ENCODE measurements at regions not wholly inside any gene's neighbourhood (a gene's known extent, or its start where the extent isn't known, plus 50 kb on each side); places are given as distances from the start of the nearest gene placed in this dataset.

DNA sequence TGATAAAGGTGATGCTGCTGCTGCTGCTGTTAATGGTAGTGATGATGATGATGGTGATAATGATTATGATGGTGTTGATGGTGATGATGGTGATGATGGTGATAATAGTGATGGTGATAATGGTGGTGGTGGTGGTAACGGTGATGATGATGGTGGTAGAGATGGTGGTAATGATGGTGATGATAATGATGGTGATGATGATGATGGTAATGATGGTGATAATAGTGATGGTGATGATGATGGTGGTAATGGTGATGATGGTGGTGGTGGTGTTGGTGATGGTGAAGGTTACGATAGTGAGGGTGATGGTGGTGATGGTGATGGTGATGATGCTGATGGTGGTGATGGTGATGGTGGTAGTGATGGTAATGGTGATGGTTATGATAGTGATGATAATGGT, 132.3 kb downstream of the TFAP2C start:
- Histone ChIP-seq H4K20me1 (ENCODE audit: control insufficient read depth, insufficient read depth, insufficient read length) (no peaks in the 10 kb centered on the region), H3K23me2 (ENCODE audit: insufficient read length, low read depth, low read length, poor library complexity, severe bottlenecking) (no peaks in the 10 kb centered on the region), H3K4me1 (ENCODE audit: insufficient read depth, low read length) (no peaks in the 10 kb centered on the region), H3T11ph (ENCODE audit: low read length) (no peak overlapping the region), H3K18ac (ENCODE audit: insufficient read length, low read depth, low read length) (no peak overlapping the region), H2BK15ac (ENCODE audit: low read depth, low read length) (no peak overlapping the region), H2AK5ac (ENCODE audit: insufficient read length, low read length) (no peak overlapping the region), H3K23ac (ENCODE audit: insufficient read length, low read depth, low read length) (no peak overlapping the region), H3K27me3 (ENCODE audit: insufficient read depth, low read length) (no peaks in the 10 kb centered on the region), H2BK20ac (ENCODE audit: low read depth, low read length, poor library complexity, severe bottlenecking) (no peak overlapping the region), H3K4me2 (ENCODE audit: insufficient read depth, insufficient read length, low read length) (no peak overlapping the region), H2BK5ac (ENCODE audit: insufficient read length, low read length) (no peak overlapping the region), H2BK12ac (ENCODE audit: insufficient read length, low read depth, low read length) (no peak overlapping the region), H3K9ac (ENCODE audit: extremely low read depth, insufficient read length, low read length) (no peak overlapping the region), H4K91ac (ENCODE audit: insufficient read length, low read depth, low read length) (no peak overlapping the region), H4K8ac (replicated peaks; ENCODE audit: insufficient read length, low read depth, low read length) (no peak overlapping the region), H3K56ac (ENCODE audit: insufficient read length, low read depth, low read length) (no peak overlapping the region), H3K4ac (ENCODE audit: low read depth, low read length) (no peak overlapping the region), H3K27ac (ENCODE audit: insufficient read length, low read depth, low read length) (no peak overlapping the region), H3K14ac (ENCODE audit: insufficient read depth, low read length) (no peak overlapping the region), H2AFZ (ENCODE audit: low read length) (no peak overlapping the region), H2BK120ac (ENCODE audit: low read depth, low read length, poor library complexity, severe bottlenecking) (no peak overlapping the region), H3K79me1 (ENCODE audit: insufficient read depth, low read depth, low read length, poor library complexity, severe bottlenecking) (no peaks in the 10 kb centered on the region), H3K79me2 (ENCODE audit: insufficient read depth, low read length) (no peaks in the 10 kb centered on the region), H4K5ac (ENCODE audit: insufficient read length, low read depth, low read length) (no peak overlapping the region), H3K9me3 (ENCODE audit: control insufficient read depth, low read depth, low read length) (no peaks in the 10 kb centered on the region)
- 93% methylated on average over 2 of the region's 2 CpGs for WGBS (ENCODE audit: extremely low coverage, insufficient read length, low lambda C conversion rate)
- peaks cover 15% of the 10 kb centered on the region for H3K27me3 Mint-ChIP-seq (ENCODE audit: low read depth)
- H3K27ac Mint-ChIP-seq = no peak overlapping the region
- peaks cover 7 to 13% of the 10 kb centered on the region in 2 experiments for H3K4me1 Mint-ChIP-seq
- TF ChIP-seq CTCF (conservative IDR thresholded peaks at IDR 0.05) = no peak
- no peak for DNase-seq
- H3K9me3 Mint-ChIP-seq = no peaks in the 10 kb centered on the region
- no peak overlapping the region for H3K4me3 Mint-ChIP-seq
- 0 out of 7 replicates have a peak, but pooled peaks cover 0 to 3% (median 0%) of the 10 kb centered on the region in 3 experiments for H3K36me3 Mint-ChIP-seq (ENCODE audit: insufficient read depth in 1 of 3, low read depth in 3 of 3)
